ENCODE measurements at regions not wholly inside any gene's neighbourhood (a gene's known extent, or its start where the extent isn't known, plus 50 kb on each side); places are given as distances from the start of the nearest gene placed in this dataset.

GRCh38 chr9:36759976-36760375 lies 187.3 kb downstream of the MELK start:
- TF ChIP-seq REST (IDR thresholded peaks at IDR 0.05; ENCODE audit: insufficient read depth in 1 of 2, low read depth in 2 of 2, low read length in 1 of 2) (no peak), POLR2AphosphoS5 (IDR thresholded peaks at IDR 0.05; ENCODE audit: low read depth, low read length) (no peak), CTCF (IDR thresholded peaks at IDR 0.05) (no peak), SIN3A (IDR thresholded peaks at IDR 0.05; ENCODE audit: borderline replicate concordance, insufficient read depth, low read depth, low read length) (no peak), TCF7L2 (IDR thresholded peaks at IDR 0.05; ENCODE audit: low read depth, low read length) (no peak)
- BruUV-seq (replicated peaks): no TSS peak
- ATAC-seq (no peak), DNase-seq (ENCODE audit: low read depth, low spot score) (no peak)
- Histone ChIP-seq H3K36me3 (ENCODE audit: control insufficient read depth, insufficient read depth, low read length) (no peaks in the 10 kb centered on the region), H3K27me3 (ENCODE audit: control insufficient read depth, insufficient read depth, low read length) (peaks cover 49% of the 10 kb centered on the region), H3K9me3 (ENCODE audit: control insufficient read depth, insufficient read depth, low read depth, low read length) (no peaks in the 10 kb centered on the region), H3K4me3 (ENCODE audit: low read depth in 2 of 2, low read length in 2 of 2) (no peak overlapping the region), H3K27ac (ENCODE audit: low read length) (no peak overlapping the region), H3K4me1 (ENCODE audit: control insufficient read depth, insufficient read depth, low read length) (no peaks in the 10 kb centered on the region)
- ChIA-PET CTCF (no interaction called here), POLR2A (no interaction called here)
- intact Hi-C loops (cut with micrococcal nuclease; ENCODE audit: unreplicated experiment) (no loop called here), in situ Hi-C loops (cut with HindIII; ENCODE audit: low pct_unique_long_range_greater_than_20kb, low sequenced_read_pairs) (no loop called here)

GRCh38 chr9:36760667-36761420 lies 188.1 kb downstream of the MELK start:
- DNase-seq (ENCODE audit: low read depth, low spot score): no peak
- no peaks in the 10 kb centered on the region for H3K4me1 ChIP-seq (ENCODE audit: control insufficient read depth, insufficient read depth, low read length)
- ChIA-PET CTCF (no interaction called here), POLR2A (no interaction called here)
- no peak overlapping the region for H3K27ac ChIP-seq (ENCODE audit: low read length)
- H3K4me3 ChIP-seq (ENCODE audit: low read depth in 2 of 2, low read length in 2 of 2): no peak overlapping the region
- no peaks in the 10 kb centered on the region for H3K9me3 ChIP-seq (ENCODE audit: control insufficient read depth, insufficient read depth, low read depth, low read length)
- intact Hi-C loops (cut with micrococcal nuclease; ENCODE audit: unreplicated experiment) (no loop called here), in situ Hi-C loops (cut with HindIII; ENCODE audit: low pct_unique_long_range_greater_than_20kb, low sequenced_read_pairs) (no loop called here)
- H3K27me3 ChIP-seq (ENCODE audit: control insufficient read depth, insufficient read depth, low read length): peaks cover 40% of the 10 kb centered on the region
- no peaks in the 10 kb centered on the region for H3K36me3 ChIP-seq (ENCODE audit: control insufficient read depth, insufficient read depth, low read length)
- peak; percentile 35 for ATAC-seq
- no TSS peak for BruUV-seq (replicated peaks)
- TF ChIP-seq CTCF (IDR thresholded peaks at IDR 0.05) (no peak), POLR2AphosphoS5 (IDR thresholded peaks at IDR 0.05; ENCODE audit: low read depth, low read length) (no peak), REST (IDR thresholded peaks at IDR 0.05; ENCODE audit: insufficient read depth in 1 of 2, low read depth in 2 of 2, low read length in 1 of 2) (no peak), TCF7L2 (IDR thresholded peaks at IDR 0.05; ENCODE audit: low read depth, low read length) (no peak), SIN3A (IDR thresholded peaks at IDR 0.05; ENCODE audit: borderline replicate concordance, insufficient read depth, low read depth, low read length) (no peak)
